Body of pancreas (tissue), 4 donors: ENCODE measurements at regions not wholly inside any gene's neighbourhood (a gene's known extent, or its start where the extent isn't known, plus 50 kb on each side); places are given as distances from the start of the nearest gene placed in this dataset.

Experiments used
- ATAC-seq: fragments of 150-250 bp; one replicate; pipeline ENCODE4 v1.9.1; 2016
- DNase-seq, 4 donors: peaks; one replicate each; pipeline ENCODE4 v3.0.0-alpha.2; 2019
- H3K27ac ChIP-seq, 4 donors: fragments of 200-600 bp; sonication (generic); 1 replicate in 3 of 4; 2 replicates in 1 of 4; pipeline versions ENCODE4 v1.5.1 to v1.6.1; 2016 to 2019; ENCODE audit warnings: mild to moderate bottlenecking in 1 of 4, mixed read lengths in 1 of 4, moderate library complexity in 1 of 4
- H3K27me3 ChIP-seq, 2 donors: fragments of 200-600 bp; sonication (generic); one replicate each; pipeline ENCODE4 v1.6.0; 2016; ENCODE audit warnings: mild to moderate bottlenecking in 1 of 2
- H3K36me3 ChIP-seq, 2 donors: fragments of 200-600 bp; sonication (generic); replicated peaks in 1 of 2; 2 replicates each; pipeline ENCODE4 v1.5.1; 2016; ENCODE audit warnings: low read depth in 2 of 2; ENCODE audit not compliant: insufficient read depth in 1 of 2
- H3K4me1 ChIP-seq: fragments of 200-600 bp; sonication (generic); one replicate; pipeline ENCODE4 v1.6.0; 2016
- H3K4me3 ChIP-seq, 2 donors: fragments of 200-600 bp; sonication (generic); 1 replicate in 1 of 2; 2 replicates in 1 of 2; pipeline ENCODE4 v1.5.1; 2016 to 2019
- H3K9me3 ChIP-seq, 3 donors: fragments of 200-600 bp; sonication (generic); 1 replicate in 2 of 3; 2 replicates in 1 of 3; pipeline ENCODE4 v1.5.1; 2016
- CTCF ChIP-seq, 7 experiments: fragments of 450-650 bp in 4 of 7; fragments of 200-600 bp in 3 of 7; sonication (generic) in 3 of 7; IDR thresholded peaks; one replicate each; pipeline ENCODE4 v1.5.1; 2016 to 2019; ENCODE audit warnings: antibody characterized with exemption in 7 of 7
- POLR2A ChIP-seq, 3 donors: fragments of 450-650 bp; IDR thresholded peaks; one replicate each; pipeline ENCODE4 v1.6.1; 2016; ENCODE audit warnings: antibody characterized with exemption in 3 of 3, mild to moderate bottlenecking in 2 of 3
- WGBS, 2 donors: methylation state at CpG; one replicate each; pipeline ENCODE4 v1.1.5; 2017; 5-methylcytosine and 5-hydroxymethylcytosine counted together
- intact Hi-C: fragments of 100-400 bp; cut with DNase I; formaldehyde crosslinking; loops from one replicate; pipeline ENCODE4 v1.15.1; 2023

- DNase-seq (no peak), ATAC-seq (no peak)
- TF ChIP-seq POLR2A (IDR thresholded peaks at IDR 0.05) (no peak), CTCF (IDR thresholded peaks at IDR 0.05) (no peak)
- intact Hi-C loops: no loop called here
- Histone ChIP-seq H3K9me3 (no peaks in the 10 kb centered on the region), H3K4me1 (no peaks in the 10 kb centered on the region), H3K27me3 (no peaks in the 10 kb centered on the region), H3K4me3 (no peak overlapping the region), H3K27ac (no peak overlapping the region), H3K36me3 (no peaks in the 10 kb centered on the region)
- 60 to 79% methylated on average over 9 of the region's 9 CpGs for WGBS, 2 donors
These were observed 632.6 kb upstream of the SEMA6A start for GRCh38 chr5:117207088-117207668.

GRCh38 chr5:117205894-117206293, 631.3 kb upstream of the SEMA6A start:
- no peaks in the 10 kb centered on the region for H3K9me3 ChIP-seq
- H3K27ac ChIP-seq: no peak overlapping the region
- TF ChIP-seq CTCF (IDR thresholded peaks at IDR 0.05) (no peak), POLR2A (IDR thresholded peaks at IDR 0.05) (no peak)
- H3K4me1 ChIP-seq: no peaks in the 10 kb centered on the region
- 38 to 42% methylated on average over 2 of the region's 2 CpGs for WGBS, 2 donors
- no peak for DNase-seq
- intact Hi-C loops: no loop called here
- no peaks in the 10 kb centered on the region for H3K27me3 ChIP-seq
- no peak overlapping the region for H3K4me3 ChIP-seq
- no peak for ATAC-seq
- H3K36me3 ChIP-seq: no peaks in the 10 kb centered on the region

- 36 to 48% methylated on average over 10 of the region's 10 CpGs for WGBS, 2 donors
- DNase-seq: no peak
- intact Hi-C loops: no loop called here
These were observed 630.6 kb upstream of the SEMA6A start for GRCh38 chr5:117204926-117205869.

GRCh38 chr5:117204404-117204803, 629.8 kb upstream of the SEMA6A start:
- no peaks in the 10 kb centered on the region for H3K27me3 ChIP-seq
- H3K4me1 ChIP-seq: no peaks in the 10 kb centered on the region
- TF ChIP-seq POLR2A (IDR thresholded peaks at IDR 0.05) (no peak), CTCF (IDR thresholded peaks at IDR 0.05) (no peak)
- ATAC-seq: peak; percentile 40
- no peaks in the 10 kb centered on the region for H3K36me3 ChIP-seq
- intact Hi-C loops: no loop called here
- H3K9me3 ChIP-seq: no peaks in the 10 kb centered on the region
- DNase-seq: peak in 3 of 4 donors; percentile 14 to 30 (median 18)
- no peak overlapping the region for H3K4me3 ChIP-seq
- WGBS, 2 donors: 25 to 30% methylated on average over 4 of the region's 4 CpGs
- H3K27ac ChIP-seq: no peak overlapping the region

More at GRCh38 chr5:117204926-117205869, 630.6 kb upstream of the SEMA6A start:
- Histone ChIP-seq H3K4me3 (no peak overlapping the region), H3K4me1 (no peaks in the 10 kb centered on the region), H3K27me3 (no peaks in the 10 kb centered on the region), H3K36me3 (no peaks in the 10 kb centered on the region), H3K27ac (no peak overlapping the region), H3K9me3 (no peaks in the 10 kb centered on the region)
- no peak for ATAC-seq
- TF ChIP-seq CTCF (IDR thresholded peaks at IDR 0.05) (no peak), POLR2A (IDR thresholded peaks at IDR 0.05) (no peak)
